ENCODE measurements at regions not wholly inside any gene's neighbourhood (a gene's known extent, or its start where the extent isn't known, plus 50 kb on each side); places are given as distances from the start of the nearest gene placed in this dataset.

- Histone ChIP-seq H3K27ac (peak overlapping the region in 1 of 2 donors; percentile 62), H3K4me3 (no peak overlapping the region)
- TF ChIP-seq, protein P1, sequence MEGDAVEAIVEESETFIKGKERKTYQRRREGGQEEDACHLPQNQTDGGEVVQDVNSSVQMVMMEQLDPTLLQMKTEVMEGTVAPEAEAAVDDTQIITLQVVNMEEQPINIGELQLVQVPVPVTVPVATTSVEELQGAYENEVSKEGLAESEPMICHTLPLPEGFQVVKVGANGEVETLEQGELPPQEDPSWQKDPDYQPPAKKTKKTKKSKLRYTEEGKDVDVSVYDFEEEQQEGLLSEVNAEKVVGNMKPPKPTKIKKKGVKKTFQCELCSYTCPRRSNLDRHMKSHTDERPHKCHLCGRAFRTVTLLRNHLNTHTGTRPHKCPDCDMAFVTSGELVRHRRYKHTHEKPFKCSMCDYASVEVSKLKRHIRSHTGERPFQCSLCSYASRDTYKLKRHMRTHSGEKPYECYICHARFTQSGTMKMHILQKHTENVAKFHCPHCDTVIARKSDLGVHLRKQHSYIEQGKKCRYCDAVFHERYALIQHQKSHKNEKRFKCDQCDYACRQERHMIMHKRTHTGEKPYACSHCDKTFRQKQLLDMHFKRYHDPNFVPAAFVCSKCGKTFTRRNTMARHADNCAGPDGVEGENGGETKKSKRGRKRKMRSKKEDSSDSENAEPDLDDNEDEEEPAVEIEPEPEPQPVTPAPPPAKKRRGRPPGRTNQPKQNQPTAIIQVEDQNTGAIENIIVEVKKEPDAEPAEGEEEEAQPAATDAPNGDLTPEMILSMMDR (IDR thresholded peaks at IDR 0.05) = no peak
- no peak for DNase-seq (ENCODE audit: low spot score)
Observed at GRCh38 chr3:8450618-8451017, 51.0 kb upstream of the LMCD1 start.

DNA sequence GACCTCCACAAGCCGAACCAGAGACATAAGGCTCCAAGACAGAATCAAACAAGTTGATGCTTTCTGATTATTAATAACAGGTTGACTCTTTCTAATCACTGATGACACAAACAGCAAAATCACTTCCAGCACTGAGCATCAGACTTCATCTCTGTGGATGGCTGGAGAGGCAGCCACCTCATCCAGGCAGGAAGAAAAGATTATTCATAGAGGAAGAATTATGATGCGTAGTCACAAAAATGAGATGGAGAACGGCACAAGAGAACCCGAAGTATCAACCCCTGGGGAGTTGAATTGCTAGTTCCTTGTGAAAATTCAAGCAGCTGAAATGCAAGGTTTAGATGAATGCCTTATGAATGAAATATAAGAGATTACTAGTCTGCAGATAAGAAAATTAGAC is 49.9 kb upstream of the LMCD1 start:
- peak overlapping the region in 1 of 2 donors; percentile 62 for H3K27ac ChIP-seq
- H3K4me3 ChIP-seq = no peak overlapping the region
- peak; percentile 28 for DNase-seq (ENCODE audit: low spot score)
- TF ChIP-seq, protein P1 (IDR thresholded peaks at IDR 0.05) = no peak
